Stimulated activated CD4-positive, alpha-beta T cell treated with anti-CD3 and anti-CD28 coated beads, TNF-alpha, amount 100 ng/mL, for 48 hours (primary cell): ENCODE measurements at regions not wholly inside any gene's neighbourhood (a gene's known extent, or its start where the extent isn't known, plus 50 kb on each side); places are given as distances from the start of the nearest gene placed in this dataset.

Source experiments
- DNase-seq, 3 donors: peaks; one replicate each; pipeline ENCODE4 v3.0.0-alpha.2; 2020; ENCODE audit warnings: low read depth in 3 of 3

GRCh38 chr10:8418631-8419030 is 364.1 kb downstream of the GATA3 start:
- DNase-seq, result no peak

- DNase-seq, result no peak
These were observed 365.7 kb downstream of the GATA3 start for GRCh38 chr10:8420182-8420581.

- no peak for DNase-seq
These were observed 370.2 kb downstream of the GATA3 start for GRCh38 chr10:8424555-8425211.

GRCh38 chr10:8428654-8429053 is 374.2 kb downstream of the GATA3 start:
- no peak for DNase-seq

GRCh38 chr10:8430321-8430720 is 375.8 kb downstream of the GATA3 start:
- no peak for DNase-seq

- no peak for DNase-seq
These were observed 377.0 kb downstream of the GATA3 start for GRCh38 chr10:8431511-8431910.

GRCh38 chr10:8435186-8436055 is 380.9 kb downstream of the GATA3 start:
- DNase-seq, result no peak

- no peak for DNase-seq
These were observed 383.4 kb downstream of the GATA3 start for GRCh38 chr10:8437896-8438295.

GRCh38 chr10:8438603-8439002 is 384.1 kb downstream of the GATA3 start:
- DNase-seq, result no peak

- DNase-seq, result no peak
These were observed 384.6 kb downstream of the GATA3 start for GRCh38 chr10:8439040-8439439.

GRCh38 chr10:8444630-8445029 is 390.1 kb downstream of the GATA3 start:
- no peak for DNase-seq

- DNase-seq, result no peak
These were observed 390.9 kb downstream of the GATA3 start for GRCh38 chr10:8445353-8445752.

- DNase-seq, result no peak
These were observed 395.4 kb downstream of the GATA3 start for GRCh38 chr10:8449909-8450308.

- no peak for DNase-seq
These were observed 399.1 kb downstream of the GATA3 start for GRCh38 chr10:8453587-8453986.

- DNase-seq, result no peak
These were observed 399.9 kb downstream of the GATA3 start for GRCh38 chr10:8454357-8454756.

- DNase-seq, result no peak
These were observed 400.7 kb downstream of the GATA3 start for GRCh38 chr10:8455181-8455580.

- no peak for DNase-seq
These were observed 401.9 kb downstream of the GATA3 start for GRCh38 chr10:8456386-8456785.

- no peak for DNase-seq
These were observed 406.1 kb downstream of the GATA3 start for GRCh38 chr10:8460626-8461025.

- DNase-seq, result no peak
These were observed 408.1 kb downstream of the GATA3 start for GRCh38 chr10:8462565-8462964.

GRCh38 chr10:8463853-8464252 is 409.4 kb downstream of the GATA3 start:
- DNase-seq, result no peak

GRCh38 chr10:8468477-8468876 is 414.0 kb downstream of the GATA3 start:
- no peak for DNase-seq

GRCh38 chr10:8473205-8473604 is 418.7 kb downstream of the GATA3 start:
- DNase-seq, result no peak

GRCh38 chr10:8477300-8477699 is 422.8 kb downstream of the GATA3 start:
- no peak for DNase-seq
